ENCODE measurements at regions not wholly inside any gene's neighbourhood (a gene's known extent, or its start where the extent isn't known, plus 50 kb on each side); places are given as distances from the start of the nearest gene placed in this dataset.
"Not testable (repeated sequence)": the region's sequence is repeated elsewhere in the genome, so short reads cannot be mapped to it uniquely, and the experiment has no call there.

DNA sequence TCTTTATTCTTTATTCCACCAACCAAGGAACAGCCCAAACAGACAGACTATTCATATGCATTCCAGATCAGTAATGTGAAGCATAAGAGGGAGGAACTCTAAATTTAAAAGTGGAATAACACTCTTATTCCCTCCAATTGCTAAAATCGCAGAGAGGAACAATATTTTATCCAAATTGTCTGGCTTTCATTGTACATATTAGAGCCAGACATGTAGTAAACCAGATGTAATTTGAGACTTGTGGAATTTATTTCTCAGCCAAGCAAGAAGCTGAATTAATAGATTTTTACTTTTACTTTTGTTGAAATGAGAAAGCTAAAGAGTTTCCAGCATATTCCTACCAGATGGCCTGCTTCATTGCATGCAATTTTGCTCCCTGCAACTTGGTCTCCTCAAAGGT, 674.6 kb upstream of the SLIT2 start:
- peak; percentile 56 for DNase-seq

DNA sequence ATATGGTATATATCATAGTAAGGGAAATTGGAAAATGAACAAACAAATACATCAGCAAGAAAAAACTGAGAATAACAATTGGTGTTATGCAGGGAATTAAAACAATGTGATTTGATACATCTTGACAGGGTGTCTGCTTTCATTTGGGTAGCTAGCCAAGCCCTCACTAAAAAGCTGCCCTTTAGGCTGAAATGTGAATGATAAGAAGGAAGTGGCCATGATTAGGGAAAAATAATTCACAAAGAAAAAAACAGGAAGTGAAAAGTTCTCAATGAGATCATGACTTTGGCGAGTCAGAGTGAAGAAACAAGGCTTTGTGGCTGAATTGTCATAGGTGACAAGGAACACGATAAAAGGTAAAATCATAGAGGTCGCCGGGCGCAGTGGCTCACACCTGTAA, 675.8 kb upstream of the SLIT2 start:
- no peak for DNase-seq

GRCh38 chr4:19566041-19566440, 685.7 kb upstream of the SLIT2 start:
- DNase-seq = no peak

DNA sequence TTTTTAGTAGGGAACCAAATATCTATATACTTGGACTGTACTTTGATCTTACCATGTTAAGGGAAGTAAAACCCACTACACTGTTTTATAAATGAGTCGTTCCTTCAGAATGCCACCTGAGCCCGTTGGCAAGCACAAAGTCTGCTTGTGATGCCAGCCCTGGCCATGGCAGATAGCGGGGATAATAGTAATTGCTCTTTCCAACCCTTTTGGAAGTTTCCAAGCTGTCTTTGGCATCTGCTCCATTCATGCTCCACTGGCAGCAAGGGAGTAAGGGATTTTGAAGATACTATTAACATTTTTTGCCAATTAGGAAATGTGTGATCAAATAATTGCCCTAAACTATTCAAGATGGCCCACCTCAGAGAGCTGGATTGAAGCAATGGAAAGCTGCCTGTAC, 689.2 kb upstream of the SLIT2 start:
- DNase-seq = no peak

GRCh38 chr4:19557161-19557560, 694.5 kb upstream of the SLIT2 start:
- DNase-seq = peak; percentile 11

DNA sequence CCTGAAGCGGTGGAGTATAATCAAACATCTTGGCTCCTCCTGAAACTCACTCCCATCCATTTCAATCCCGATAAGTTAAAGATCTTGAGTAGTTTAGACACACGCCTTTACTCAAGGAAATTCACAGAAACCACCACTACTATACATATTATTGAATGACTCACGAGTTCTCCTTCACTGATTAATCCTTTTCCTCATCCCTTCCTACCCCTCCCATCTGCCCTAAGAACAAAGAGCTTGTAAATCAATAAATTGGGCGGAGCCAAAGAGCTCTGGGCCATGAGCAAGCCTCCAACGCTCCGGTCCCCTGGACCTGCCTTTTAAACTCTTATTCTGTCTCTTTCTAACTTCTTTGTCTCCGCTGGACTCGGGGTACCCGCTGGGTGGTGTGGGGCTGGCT, 695.4 kb upstream of the SLIT2 start:
- not testable (repeated sequence) for DNase-seq

- no peak for DNase-seq
Observed at GRCh38 chr4:19547463-19547862, 704.2 kb upstream of the SLIT2 start.

DNA sequence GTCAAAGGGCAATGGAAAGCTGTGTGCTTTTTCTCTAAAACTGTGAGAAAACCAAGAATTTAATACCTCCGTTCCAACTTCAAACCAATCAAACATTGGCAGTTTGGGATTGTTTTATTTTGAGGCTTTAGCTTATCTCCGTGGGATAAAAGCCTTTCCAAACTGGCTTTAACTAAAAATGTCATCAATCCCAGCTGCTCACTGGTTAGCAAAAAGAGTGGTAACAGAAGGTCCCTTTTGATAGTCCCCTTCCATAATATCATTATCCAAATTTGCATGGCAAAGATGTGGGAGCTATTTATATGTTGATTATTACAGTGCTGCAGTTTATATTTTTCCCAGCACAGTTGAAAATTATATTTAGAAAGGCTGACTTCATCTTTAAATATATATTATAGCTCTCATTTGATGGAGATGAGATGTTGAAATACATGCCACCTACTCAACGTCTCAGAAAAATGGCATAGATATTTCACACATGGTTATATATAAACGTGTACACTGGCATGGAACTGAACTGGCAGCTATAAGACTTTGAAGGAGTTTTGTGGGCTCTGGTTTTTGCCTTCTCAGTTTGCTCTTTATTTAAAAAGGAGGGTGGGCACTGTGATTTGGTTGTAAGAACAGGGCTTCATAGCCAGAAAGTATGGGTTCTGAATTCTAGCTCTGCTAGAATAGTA, 707.1 kb upstream of the SLIT2 start:
- no peak for DNase-seq

DNA sequence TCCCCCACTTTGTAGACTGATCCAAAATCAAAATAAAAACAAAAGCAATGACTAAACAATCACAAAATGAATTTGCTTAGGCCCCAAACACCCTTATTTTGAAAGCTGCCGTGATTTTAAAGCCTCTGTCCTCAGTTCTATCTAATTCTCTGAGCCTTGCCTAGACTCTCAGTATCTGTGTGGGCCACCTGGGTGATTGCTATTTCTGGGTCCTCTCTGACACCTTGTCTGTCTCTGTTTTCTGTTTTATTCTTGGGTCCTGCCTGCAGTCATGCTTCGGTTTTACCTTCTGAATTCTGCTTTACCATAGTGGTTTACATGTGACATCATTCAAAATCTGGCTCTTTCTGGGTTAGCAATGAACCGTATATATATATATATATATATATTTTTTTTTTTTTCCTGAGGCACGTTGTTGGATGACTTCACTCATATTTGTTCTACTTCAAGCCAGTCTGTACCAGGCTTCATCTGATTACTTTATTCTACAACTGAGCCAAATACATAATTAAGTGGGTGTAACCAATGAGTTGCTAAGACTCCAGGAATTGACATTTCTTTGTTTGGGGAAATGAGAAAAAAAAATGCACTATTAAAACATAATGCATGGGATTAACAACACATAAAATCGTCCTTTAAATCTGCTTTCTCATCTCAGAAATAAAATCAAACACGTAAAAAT, 710.7 kb upstream of the SLIT2 start:
- no peak for DNase-seq

- no peak for DNase-seq
Observed at GRCh38 chr4:19539201-19539600, 712.5 kb upstream of the SLIT2 start.

- no peak for DNase-seq
Observed at GRCh38 chr4:19534159-19534558, 717.5 kb upstream of the SLIT2 start.

GRCh38 chr4:19531906-19532848, 719.5 kb upstream of the SLIT2 start:
- DNase-seq = no peak

DNA sequence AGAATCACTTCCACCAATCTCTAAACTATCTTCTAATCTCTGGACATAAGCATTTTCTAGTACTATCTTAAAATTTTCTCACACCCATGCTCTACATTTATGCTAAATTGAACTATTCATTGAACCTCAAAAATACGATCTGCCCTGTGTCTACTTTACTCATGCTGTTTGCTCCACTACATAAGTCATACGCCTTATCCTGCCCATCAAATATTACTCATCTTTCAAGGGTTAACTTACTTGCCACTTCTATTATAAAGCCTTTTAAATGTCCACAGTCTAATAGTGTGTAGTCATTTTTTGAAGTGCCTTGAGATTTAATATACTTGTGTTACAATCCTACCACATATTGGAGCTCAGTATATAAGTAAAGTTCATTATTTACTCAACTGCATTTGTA, 727.7 kb upstream of the SLIT2 start:
- no peak for DNase-seq

DNA sequence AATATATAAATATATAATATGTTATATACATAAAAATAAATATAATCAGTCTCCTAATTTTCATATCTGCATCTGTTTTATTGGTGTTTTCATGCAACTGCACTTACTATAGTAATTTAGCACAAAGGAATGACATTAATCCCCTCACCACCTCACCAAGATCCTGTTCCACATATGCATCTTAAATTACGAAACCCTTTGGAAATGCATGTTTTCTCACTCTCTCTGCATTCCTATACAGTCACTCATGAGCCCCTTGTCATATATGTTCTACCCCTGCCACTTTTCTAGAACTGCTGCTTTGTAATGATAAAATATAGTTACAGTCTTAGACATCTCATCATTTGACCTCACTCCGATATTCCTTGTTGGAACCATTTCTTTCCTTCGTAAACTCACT, 728.7 kb upstream of the SLIT2 start:
- DNase-seq = peak; percentile 56

GRCh38 chr4:19520939-19521520, 730.7 kb upstream of the SLIT2 start:
- no peak for DNase-seq

GRCh38 chr4:19514276-19515070, 737.2 kb upstream of the SLIT2 start:
- DNase-seq = no peak

- DNase-seq = no peak
Observed at GRCh38 chr4:19512086-19512485, 739.6 kb upstream of the SLIT2 start.

DNA sequence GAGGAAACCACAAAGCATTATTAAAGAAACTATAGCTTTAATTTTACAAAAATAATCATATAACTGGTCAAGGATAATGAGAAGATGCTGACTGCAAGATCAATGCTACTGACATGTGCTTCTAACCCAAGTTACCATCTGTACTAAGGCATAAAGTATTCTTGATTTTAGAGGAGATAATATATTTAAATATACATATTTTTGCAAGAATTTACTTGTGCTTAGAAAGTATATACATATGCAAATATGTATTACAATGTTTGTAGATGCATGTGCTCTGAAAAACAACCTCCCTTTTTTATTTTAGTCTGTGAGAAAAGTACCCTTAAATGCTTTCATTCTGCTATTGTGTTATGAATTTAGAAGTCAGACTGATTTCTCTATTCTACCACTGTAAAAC, 740.7 kb upstream of the SLIT2 start:
- no peak for DNase-seq

DNA sequence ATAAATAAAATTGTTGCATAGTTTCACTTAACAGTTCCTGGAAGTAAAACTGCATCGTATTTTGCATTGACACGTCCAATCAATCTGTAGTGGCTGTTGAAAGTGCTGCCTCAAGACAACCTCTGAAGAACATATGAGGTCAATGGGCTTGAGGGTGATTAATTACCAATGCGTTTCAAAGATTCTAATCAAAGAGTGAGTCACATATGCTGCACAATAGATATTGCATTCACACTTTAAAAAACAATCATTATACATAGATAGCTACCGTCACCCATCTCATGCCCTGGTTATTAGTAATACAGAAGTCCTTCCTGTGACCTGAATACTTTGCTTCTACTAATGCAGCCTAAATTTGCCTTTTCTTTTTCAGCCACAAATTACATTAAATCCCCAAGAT, 743.3 kb upstream of the SLIT2 start:
- DNase-seq = no peak

- DNase-seq = no peak
Observed at GRCh38 chr4:19497705-19498104, 754.0 kb upstream of the SLIT2 start.

GRCh38 chr4:19496756-19497155, 754.9 kb upstream of the SLIT2 start:
- no peak for DNase-seq

- no peak for DNase-seq
Observed at GRCh38 chr4:19494961-19495360, 756.7 kb upstream of the SLIT2 start.

GRCh38 chr4:19492606-19493005, 759.1 kb upstream of the SLIT2 start:
- peak; percentile 27 for DNase-seq

All from fibroblast of skin of right quadriceps (primary cell).